T-helper 22 cell (primary cell): ENCODE measurements at regions not wholly inside any gene's neighbourhood (a gene's known extent, or its start where the extent isn't known, plus 50 kb on each side); places are given as distances from the start of the nearest gene placed in this dataset.

ENCODE experiments used
- DNase-seq: peaks from one replicate; pipeline ENCODE4 v3.0.0-alpha.2; 2020; ENCODE audit warnings: low read depth

DNA sequence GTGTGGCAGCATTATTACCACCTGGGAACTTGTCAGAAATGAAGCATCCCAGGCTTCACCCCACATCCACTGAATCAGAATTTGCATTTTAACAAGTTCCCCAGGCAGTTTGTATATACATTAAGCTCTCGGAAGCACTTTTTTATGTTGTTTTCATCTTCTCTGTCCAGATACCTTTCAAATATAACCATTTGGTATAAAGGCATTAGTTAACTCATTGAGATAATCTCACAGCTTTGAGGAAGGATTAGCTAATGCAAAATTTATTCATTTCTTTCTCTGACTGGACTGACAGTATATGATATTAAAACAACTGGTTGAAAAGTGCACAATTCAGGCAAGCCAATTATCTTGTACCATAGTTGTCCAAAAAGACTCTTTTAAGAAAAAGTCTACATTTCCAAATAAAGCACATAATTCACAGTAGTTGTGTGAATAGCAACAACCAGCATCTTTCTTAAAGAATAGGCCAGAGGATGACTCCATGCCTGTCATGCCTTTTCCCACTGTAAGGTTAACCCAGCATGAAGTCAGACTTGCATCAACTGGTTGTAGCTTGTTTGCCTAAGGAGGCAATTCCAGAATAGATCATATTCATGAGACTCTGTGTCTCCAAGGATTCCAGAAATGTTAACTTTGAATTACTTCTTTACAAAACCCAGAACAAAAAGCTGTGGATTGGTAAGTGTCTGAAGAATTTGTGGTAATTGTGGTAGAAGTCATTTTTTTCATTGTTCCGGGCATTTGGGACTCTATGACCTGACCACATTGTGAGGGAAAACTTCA, 254.3 kb upstream of the SESN3 start:
- DNase-seq: no peak

DNA sequence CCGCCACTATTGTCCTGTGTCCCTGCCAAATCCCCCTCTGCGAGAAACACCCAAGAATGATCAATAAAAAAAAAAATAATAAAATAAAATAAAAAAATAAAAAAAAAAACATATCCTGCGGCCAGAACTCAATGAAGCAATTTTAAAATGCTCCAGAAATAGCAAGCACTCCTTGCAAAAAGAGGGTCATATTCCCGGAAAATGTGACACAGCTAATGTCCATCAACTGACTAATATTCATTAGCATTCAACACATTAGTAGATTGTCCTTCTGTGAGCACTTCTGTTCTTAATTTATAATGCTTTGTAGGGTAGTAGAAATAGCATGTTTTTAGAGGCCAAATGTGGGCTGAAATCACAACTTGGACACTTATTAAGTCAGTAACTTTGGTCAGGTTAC, 252.3 kb upstream of the SESN3 start:
- DNase-seq: no peak

GRCh38 chr11:95478003-95478402, 247.0 kb upstream of the SESN3 start:
- DNase-seq: no peak

DNA sequence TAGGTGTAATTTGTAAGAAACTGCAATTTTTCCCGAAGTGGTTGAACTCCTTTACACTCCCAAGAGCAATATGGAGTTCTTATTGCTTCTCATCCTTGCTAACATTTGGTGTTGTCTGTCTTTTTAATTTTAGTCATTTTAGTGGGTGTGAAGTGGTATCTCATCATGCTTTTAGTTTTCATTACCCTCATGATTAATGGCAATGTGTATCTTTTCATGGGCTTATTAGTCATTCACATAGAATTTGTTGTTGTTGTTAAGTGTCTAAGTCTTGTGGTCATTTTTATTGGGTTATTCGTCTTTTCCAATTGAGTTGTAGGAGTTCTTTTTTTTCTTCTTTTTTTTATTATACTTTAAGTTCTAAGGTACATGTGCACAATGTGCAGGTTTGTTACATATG, 238.3 kb upstream of the SESN3 start:
- no peak for DNase-seq

GRCh38 chr11:95466416-95466815, 235.4 kb upstream of the SESN3 start:
- DNase-seq: no peak

DNA sequence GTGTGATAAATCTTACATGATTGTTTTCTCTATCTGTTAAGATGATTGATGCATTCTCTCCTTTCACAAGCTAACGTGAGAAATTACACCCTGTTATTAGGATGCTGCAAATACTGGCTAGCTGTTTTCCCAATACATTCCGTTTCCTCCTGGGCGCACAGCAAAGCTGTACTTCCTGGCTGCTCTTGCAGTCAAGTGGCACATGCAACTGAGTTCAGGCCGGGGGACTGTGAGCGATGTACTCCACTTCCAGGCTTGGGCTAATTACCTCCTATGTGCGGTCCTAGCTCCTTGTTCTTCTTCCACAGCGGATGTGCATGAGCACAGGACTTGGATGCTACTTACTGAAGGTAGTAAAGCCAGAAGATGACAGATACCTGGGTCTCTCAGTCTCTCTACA, 234.9 kb upstream of the SESN3 start:
- DNase-seq: no peak

GRCh38 chr11:95461858-95462257, 230.9 kb upstream of the SESN3 start:
- DNase-seq: no peak

DNA sequence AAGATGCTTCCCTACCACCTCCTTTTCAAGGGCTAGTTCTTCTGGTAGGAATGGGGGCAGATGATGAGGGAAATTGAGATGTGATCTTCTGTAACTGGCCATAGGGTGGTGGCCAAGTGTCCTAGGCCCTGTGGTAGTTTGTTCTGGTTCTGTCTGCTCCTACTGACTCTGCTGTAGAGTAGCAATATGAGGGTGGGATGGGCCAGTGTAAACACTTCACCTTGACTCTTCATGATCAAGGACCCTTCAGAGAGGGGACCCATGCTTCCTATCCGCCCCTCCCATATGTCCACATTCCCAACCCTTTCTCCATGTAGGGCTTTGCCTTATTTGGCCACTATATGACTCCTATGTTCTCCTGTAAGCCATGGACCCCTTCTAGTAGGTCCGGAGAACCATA, 230.3 kb upstream of the SESN3 start:
- no peak for DNase-seq

- no peak for DNase-seq
These were observed 228.5 kb upstream of the SESN3 start for GRCh38 chr11:95459291-95460042.

DNA sequence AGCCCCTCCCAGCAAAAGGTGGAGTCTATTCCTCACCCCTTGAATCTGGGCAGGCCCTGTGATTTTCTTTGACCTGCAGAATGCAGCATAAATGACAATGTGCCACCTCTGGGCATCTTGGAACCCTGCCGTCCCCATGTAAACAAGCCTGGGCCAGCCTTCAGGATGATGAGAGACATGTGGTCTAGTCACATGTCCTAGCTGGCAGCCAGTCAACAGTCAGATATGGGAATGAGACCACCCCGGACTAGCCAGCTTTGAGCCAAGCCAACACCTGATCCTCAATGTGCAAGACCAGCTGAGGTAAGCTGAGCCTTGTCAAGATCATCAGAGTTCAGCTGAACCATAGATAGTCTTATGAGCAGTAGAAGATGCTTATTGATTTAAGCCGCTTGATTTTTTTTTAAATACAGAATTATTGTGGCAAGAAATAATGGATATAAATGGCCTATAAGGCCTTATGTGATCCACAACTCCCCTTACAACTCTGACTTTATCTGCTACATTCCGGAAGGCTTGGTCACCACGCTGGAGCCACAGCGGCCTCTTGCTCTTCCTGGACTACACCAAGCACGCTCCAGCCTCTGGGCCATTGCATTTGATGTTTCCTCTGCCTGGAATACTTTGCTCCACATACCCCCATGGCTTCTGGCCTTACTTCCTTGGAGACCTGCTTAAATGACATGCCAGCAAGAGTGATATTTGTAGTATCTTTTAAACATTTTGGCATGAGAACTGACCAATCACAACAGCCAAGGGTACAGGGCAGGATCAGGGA, 225.9 kb upstream of the SESN3 start:
- no peak for DNase-seq

GRCh38 chr11:95455228-95455970, 224.4 kb upstream of the SESN3 start:
- no peak for DNase-seq

- DNase-seq: no peak
These were observed 222.7 kb upstream of the SESN3 start for GRCh38 chr11:95453616-95454171.

DNA sequence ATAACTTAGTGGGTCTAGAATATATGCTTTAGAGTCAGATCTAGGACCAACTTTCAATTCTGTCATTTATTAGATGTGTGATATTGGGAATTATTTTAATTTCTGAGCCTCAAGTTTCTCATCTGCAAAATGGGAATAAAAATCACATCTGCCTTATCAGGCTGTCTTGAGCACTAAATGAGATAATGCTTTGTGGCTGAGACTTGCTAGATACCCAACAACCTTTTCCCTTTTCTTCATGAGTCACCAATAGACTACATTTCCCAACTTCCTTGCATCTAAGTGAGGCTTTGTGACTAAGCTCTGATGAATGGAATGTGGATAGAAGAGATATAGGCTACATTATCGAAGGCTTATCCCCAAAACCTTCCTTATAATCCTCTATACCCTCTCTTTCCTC, 220.7 kb upstream of the SESN3 start:
- DNase-seq: no peak

DNA sequence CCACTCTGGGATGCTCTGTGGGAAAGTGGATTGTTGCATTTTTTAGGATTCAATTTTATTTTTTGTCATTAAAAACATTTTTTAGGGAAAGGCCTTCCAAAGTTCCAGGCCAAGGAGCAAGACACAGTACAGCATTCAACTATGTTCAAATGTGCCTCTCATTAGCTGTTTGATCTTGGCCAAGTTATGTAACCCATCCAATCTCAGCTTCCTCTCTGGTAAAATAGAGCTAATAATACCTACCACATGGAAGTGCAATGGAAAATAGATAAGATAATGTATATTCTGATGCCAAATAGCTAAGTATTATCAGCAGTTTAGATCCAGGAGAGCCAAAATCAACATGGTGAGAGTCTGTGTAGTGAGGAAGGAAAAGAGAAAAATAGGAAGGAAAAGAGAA, 220.3 kb upstream of the SESN3 start:
- DNase-seq: no peak

GRCh38 chr11:95450547-95451123, 219.6 kb upstream of the SESN3 start:
- no peak for DNase-seq

DNA sequence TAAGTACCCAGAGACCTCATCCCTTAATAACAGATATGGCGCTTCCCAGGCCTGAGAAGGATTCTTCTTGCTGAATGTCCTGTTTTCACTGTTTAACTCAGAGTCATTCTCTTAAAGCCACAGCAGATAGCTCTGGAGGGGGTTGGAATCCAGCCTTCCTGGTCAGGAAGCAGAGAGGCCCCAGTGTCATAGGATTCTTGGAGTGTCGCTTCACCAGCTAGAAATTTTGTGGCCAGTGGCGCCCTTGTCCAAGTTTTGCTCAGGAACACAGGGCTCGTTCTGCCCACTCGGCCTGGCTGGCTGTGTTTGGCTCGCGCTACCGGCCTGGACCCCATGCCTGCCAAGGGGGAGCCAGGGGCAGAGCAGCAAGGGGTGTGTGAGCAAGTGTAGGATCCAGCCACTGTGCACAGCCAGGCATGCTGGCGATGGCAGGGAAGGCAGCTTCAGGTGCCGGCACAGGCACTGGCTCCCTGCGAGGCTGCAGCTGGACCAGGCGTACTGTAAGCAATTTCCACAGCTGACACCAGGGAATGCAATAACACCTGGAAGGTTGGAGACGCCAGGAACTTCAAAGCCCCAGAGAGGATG, 214.8 kb upstream of the SESN3 start:
- DNase-seq: no peak

GRCh38 chr11:95444309-95445241, 213.6 kb upstream of the SESN3 start:
- no peak for DNase-seq

DNA sequence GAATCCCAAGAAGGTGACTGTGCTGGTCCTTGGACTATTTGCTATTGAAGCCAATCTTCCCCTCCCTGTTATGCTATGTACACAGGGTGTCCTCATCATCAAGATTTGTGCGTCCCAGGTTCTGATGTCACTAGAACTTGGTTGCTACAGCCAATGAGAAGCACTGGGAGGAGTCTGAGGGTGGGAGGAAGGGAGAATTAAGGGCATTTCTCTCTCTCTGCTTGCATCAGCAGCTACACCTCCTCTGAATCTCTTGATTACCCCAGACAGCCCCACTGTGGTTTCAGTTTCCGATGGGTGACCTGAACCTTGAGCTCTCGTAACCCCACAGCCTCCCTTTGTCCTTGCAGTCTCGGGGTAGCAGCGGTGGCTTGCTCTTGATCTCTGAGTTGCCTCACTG, 212.4 kb upstream of the SESN3 start:
- no peak for DNase-seq

DNA sequence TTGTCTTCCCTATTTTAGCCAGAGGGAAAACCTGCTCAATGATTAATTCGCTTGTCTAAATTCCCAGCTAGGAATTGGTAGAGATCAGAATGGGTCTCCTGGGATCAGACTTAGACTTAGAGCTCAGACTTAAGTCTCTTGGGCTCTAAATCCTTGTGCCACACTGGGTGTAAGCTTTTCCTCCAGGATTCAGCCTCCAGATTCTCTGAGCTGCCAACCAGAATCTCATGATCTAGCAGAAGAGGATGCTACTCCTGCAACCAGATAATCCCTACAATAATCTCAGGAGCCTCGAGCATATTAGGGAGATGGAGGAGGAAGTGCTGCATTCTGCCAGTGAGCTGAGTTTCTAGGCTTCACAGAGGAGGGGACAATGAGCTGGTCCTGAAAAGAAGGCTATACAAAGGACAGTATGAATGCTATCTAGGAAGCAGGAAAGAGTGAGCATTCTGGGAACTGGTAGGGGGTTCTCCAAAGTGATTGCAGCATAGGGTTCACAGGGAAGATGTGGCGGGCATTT, 211.6 kb upstream of the SESN3 start:
- DNase-seq: no peak
